SK-N-SH treated with all-trans-retinoic acid at 6 μM for 48 hours (cell line): ENCODE measurements at regions not wholly inside any gene's neighbourhood (a gene's known extent, or its start where the extent isn't known, plus 50 kb on each side); places are given as distances from the start of the nearest gene placed in this dataset.

Source experiments
- ATAC-seq: fragments of 200-7000 bp; cut with Tn5 transposase; 3 replicates; pipeline ENCODE4 v1.9.1; 2020; ENCODE audit warnings: mild to moderate bottlenecking, moderate library complexity
- CREB5 ChIP-seq: fragments of 250-450 bp; sonication (Bioruptor Pico); IDR thresholded peaks from 2 replicates; pipeline ENCODE4 v1.5.1; 2020; ENCODE audit warnings: low read depth, mild to moderate bottlenecking, moderate library complexity
- CSDC2 ChIP-seq: fragments of 250-450 bp; sonication (Bioruptor Pico); IDR thresholded peaks from 2 replicates; pipeline ENCODE4 v1.5.0; 2020; ENCODE audit warnings: mild to moderate bottlenecking, moderate library complexity
- ESRRG ChIP-seq: fragments of 250-450 bp; sonication (Bioruptor Pico); IDR thresholded peaks from 2 replicates; pipeline ENCODE4 v1.6.1; 2021; ENCODE audit warnings: mild to moderate bottlenecking
- GLIS3 ChIP-seq: fragments of 250-450 bp; sonication (Bioruptor Pico); IDR thresholded peaks from 2 replicates; pipeline ENCODE4 v1.5.0; 2020; ENCODE audit warnings: mild to moderate bottlenecking, moderate library complexity
- ISL1 ChIP-seq: fragments of 250-450 bp; sonication (Bioruptor Pico); IDR thresholded peaks from 2 replicates; pipeline ENCODE4 v2.1.2; 2022; ENCODE audit warnings: mild to moderate bottlenecking, moderate library complexity
- OSR1 ChIP-seq: fragments of 250-450 bp; sonication (Bioruptor Pico); IDR thresholded peaks from 2 replicates; pipeline ENCODE4 v1.8.0; 2022; ENCODE audit warnings: moderate library complexity, mild to moderate bottlenecking, inconsistent platforms
- PATZ1 ChIP-seq: fragments of 250-450 bp; sonication (Bioruptor Pico); IDR thresholded peaks from 2 replicates; pipeline ENCODE4 v1.8.0; 2020; ENCODE audit warnings: mild to moderate bottlenecking, moderate library complexity, borderline replicate concordance
- POU6F1 ChIP-seq: fragments of 250-450 bp; sonication (Bioruptor Pico); IDR thresholded peaks from 2 replicates; pipeline ENCODE4 v1.8.0; 2021; ENCODE audit warnings: low read depth, mild to moderate bottlenecking, moderate library complexity, borderline replicate concordance
- RARB ChIP-seq: fragments of 250-450 bp; sonication (Bioruptor Pico); IDR thresholded peaks from 2 replicates; pipeline ENCODE4 v1.8.0; 2021; ENCODE audit warnings: mild to moderate bottlenecking, moderate library complexity
- SNAI2 ChIP-seq: fragments of 250-450 bp; sonication (Bioruptor Pico); IDR thresholded peaks from 2 replicates; pipeline ENCODE4 v1.5.0; 2020; ENCODE audit warnings: mild to moderate bottlenecking, moderate library complexity
- TCF4 ChIP-seq: fragments of 250-450 bp; sonication (Bioruptor Pico); IDR thresholded peaks from 2 replicates; pipeline ENCODE4 v1.8.0; 2021; ENCODE audit warnings: mild to moderate bottlenecking, moderate library complexity, borderline replicate concordance
- TOX ChIP-seq: fragments of 250-450 bp; sonication (Bioruptor Pico); IDR thresholded peaks from 2 replicates; pipeline ENCODE4 v1.8.0; 2021; ENCODE audit warnings: mild to moderate bottlenecking, moderate library complexity, borderline replicate concordance
- TSHZ2 ChIP-seq: fragments of 250-450 bp; sonication (Bioruptor Pico); IDR thresholded peaks from 2 replicates; pipeline ENCODE4 v1.5.0; 2020; ENCODE audit warnings: mild to moderate bottlenecking, moderate library complexity
- ZC3H10 ChIP-seq: fragments of 250-450 bp; sonication (Bioruptor Pico); IDR thresholded peaks from 2 replicates; pipeline ENCODE4 v1.5.1; 2021; ENCODE audit warnings: mild to moderate bottlenecking, moderate library complexity
- ZFP3 ChIP-seq: fragments of 250-450 bp; sonication (Bioruptor Pico); IDR thresholded peaks from 2 replicates; pipeline ENCODE4 v1.5.0; 2020; ENCODE audit warnings: mild to moderate bottlenecking, moderate library complexity
- ZFP30 ChIP-seq: fragments of 450-650 bp; formaldehyde crosslinking; IDR thresholded peaks from 2 replicates; pipeline ENCODE4 v1.5.0; 2022; ENCODE audit warnings: mild to moderate bottlenecking, moderate library complexity
- ZNF70 ChIP-seq: fragments of 450-650 bp; formaldehyde crosslinking; IDR thresholded peaks from 2 replicates; pipeline ENCODE4 v1.5.0; 2020; ENCODE audit warnings: mild to moderate bottlenecking, moderate library complexity
- ZNF8 ChIP-seq: fragments of 450-650 bp; formaldehyde crosslinking; IDR thresholded peaks from 2 replicates; pipeline ENCODE4 v1.5.0; 2020; ENCODE audit warnings: mild to moderate bottlenecking, moderate library complexity

GRCh38 chr2:118254116-118254515 lies 165.8 kb downstream of the INSIG2 start:
- ATAC-seq: no peak
- TF ChIP-seq TSHZ2 (no peak), ZFP3 (no peak), TOX (CRISPR knock-in tag) (no peak), ZNF8 (CRISPR knock-in tag) (no peak), RARB (CRISPR knock-in tag) (no peak), ISL1 (no peak), SNAI2 (no peak), ZFP30 (no peak), GLIS3 (CRISPR knock-in tag) (no peak), CSDC2 (CRISPR knock-in tag) (no peak), ZNF70 (CRISPR knock-in tag) (no peak), TCF4 (CRISPR knock-in tag) (no peak), ZC3H10 (no peak), ESRRG (no peak), OSR1 (no peak), PATZ1 (CRISPR knock-in tag) (no peak), CREB5 (no peak)

GRCh38 chr2:118251427-118251826 lies 163.2 kb downstream of the INSIG2 start:
- no peak for ATAC-seq

More at GRCh38 chr2:118251427-118251826, 163.2 kb downstream of the INSIG2 start:
- no peak for TF ChIP-seq RARB (CRISPR knock-in tag)
- TF ChIP-seq PATZ1 (CRISPR knock-in tag): no peak
- TF ChIP-seq ZNF8 (CRISPR knock-in tag): no peak
- no peak for TF ChIP-seq ESRRG
- TF ChIP-seq POU6F1 (CRISPR knock-in tag): no peak
- no peak for TF ChIP-seq ZC3H10
- TF ChIP-seq CSDC2 (CRISPR knock-in tag): no peak
- no peak for TF ChIP-seq TCF4 (CRISPR knock-in tag)
- no peak for TF ChIP-seq TSHZ2
- no peak for TF ChIP-seq ZNF70 (CRISPR knock-in tag)
- no peak for TF ChIP-seq TOX (CRISPR knock-in tag)
